Keratinocyte (primary cell): ENCODE measurements at regions not wholly inside any gene's neighbourhood (a gene's known extent, or its start where the extent isn't known, plus 50 kb on each side); places are given as distances from the start of the nearest gene placed in this dataset.

ENCODE experiments used
- CTCF ChIP-seq, 3 experiments: IDR thresholded peaks in 1 of 3; conservative IDR thresholded peaks in 1 of 3; optimal IDR thresholded peaks in 1 of 3; 2 replicates in 2 of 3; 3 replicates in 1 of 3; pipeline versions ENCODE3 to v1.5.1; 2011; ENCODE audit warnings: low read length in 3 of 3, mild to moderate bottlenecking in 3 of 3, moderate library complexity in 2 of 3, control low read depth in 1 of 3, inconsistent platforms in 1 of 3; ENCODE audit not compliant: insufficient read depth in 2 of 3; ENCODE audit errors: extremely low read depth in 1 of 3
- EZH2 ChIP-seq: IDR thresholded peaks from one replicate; pipeline ENCODE4 v1.6.1; 2012; ENCODE audit warnings: inconsistent platforms, mild to moderate bottlenecking, low read length, moderate library complexity

- no peak for TF ChIP-seq EZH2
- TF ChIP-seq CTCF (optimal IDR thresholded peaks at IDR 0.05 in 1 of 3, IDR thresholded peaks at IDR 0.05 in 1 of 3, conservative IDR thresholded peaks at IDR 0.05 in 1 of 3; ENCODE audit: extremely low read depth in 1 of 3, insufficient read depth in 2 of 3, low read length in 3 of 3), result no peak
Observed at GRCh38 chr14:29290441-29290840, 523.9 kb downstream of the FOXG1 start.
